ENCODE measurements at regions not wholly inside any gene's neighbourhood (a gene's known extent, or its start where the extent isn't known, plus 50 kb on each side); places are given as distances from the start of the nearest gene placed in this dataset.

GRCh38 chr7:17586711-17587110, 288.3 kb downstream of the AHR start:
- TF ChIP-seq CTCF (IDR thresholded peaks at IDR 0.05 in 2 of 3, conservative IDR thresholded peaks at IDR 0.05 in 1 of 3; ENCODE audit: borderline replicate concordance in 1 of 3, insufficient read depth in 1 of 3, low read depth in 2 of 3, low read length in 2 of 3) = no peak
- no peak for TF ChIP-seq ATF3 (IDR thresholded peaks at IDR 0.05)
- TF ChIP-seq EZH2 (IDR thresholded peaks at IDR 0.05) = no peak
- no peak for TF ChIP-seq YY1 (IDR thresholded peaks at IDR 0.05; ENCODE audit: extremely low read depth, insufficient replicate concordance, low read depth, low read length)
- TF ChIP-seq SIN3A (IDR thresholded peaks at IDR 0.05; ENCODE audit: low read depth) = no peak
- no peak for TF ChIP-seq EGR1 (IDR thresholded peaks at IDR 0.05; ENCODE audit: low read depth)
- TF ChIP-seq POLR2A (IDR thresholded peaks at IDR 0.05; ENCODE audit: borderline replicate concordance, extremely low read depth, insufficient read depth, insufficient read length) = no peak
- TF ChIP-seq ELF1 (IDR thresholded peaks at IDR 0.05; ENCODE audit: borderline replicate concordance, low read depth) = no peak
- TF ChIP-seq SP1 (IDR thresholded peaks at IDR 0.05; ENCODE audit: low read depth) = no peak
- no peak for TF ChIP-seq CEBPB (IDR thresholded peaks at IDR 0.05; ENCODE audit: low read depth)
- TF ChIP-seq REST (IDR thresholded peaks at IDR 0.05; ENCODE audit: low read depth) = no peak
- no peak for TF ChIP-seq POLR2AphosphoS5 (IDR thresholded peaks at IDR 0.05; ENCODE audit: low read depth, low read length)
- no peak for TF ChIP-seq EZH2phosphoT487 (IDR thresholded peaks at IDR 0.05; ENCODE audit: borderline replicate concordance)
